ENCODE measurements at regions not wholly inside any gene's neighbourhood (a gene's known extent, or its start where the extent isn't known, plus 50 kb on each side); places are given as distances from the start of the nearest gene placed in this dataset.
A peak's percentile ranks its signal among the peaks of the same experiment; 100 is the strongest.

GRCh38 chrX:151818828-151819227 is 84.3 kb downstream of the CNGA2 start:
- no peak overlapping the region for H3K4me3 ChIP-seq (ENCODE audit: low read depth, low read length)
- no peak for TF ChIP-seq CTCF (IDR thresholded peaks at IDR 0.05; ENCODE audit: control insufficient read depth, extremely low read depth, insufficient read depth)
- DNase-seq (ENCODE audit: low read depth): no peak

- TF ChIP-seq CTCF (IDR thresholded peaks at IDR 0.05; ENCODE audit: control insufficient read depth, extremely low read depth, insufficient read depth): no peak
- H3K4me3 ChIP-seq (ENCODE audit: low read depth, low read length): no peak overlapping the region
- no peak for DNase-seq (ENCODE audit: low read depth)
Measured at GRCh38 chrX:151821226-151821625, 86.7 kb downstream of the CNGA2 start.

GRCh38 chrX:151825007-151825406 is 87.7 kb upstream of the MAGEA4 start:
- TF ChIP-seq CTCF (IDR thresholded peaks at IDR 0.05; ENCODE audit: control insufficient read depth, extremely low read depth, insufficient read depth): no peak
- H3K4me3 ChIP-seq (ENCODE audit: low read depth, low read length): no peak overlapping the region
- DNase-seq (ENCODE audit: low read depth): no peak

- no peak overlapping the region for H3K4me3 ChIP-seq (ENCODE audit: low read depth, low read length)
- peak; percentile 26 for TF ChIP-seq CTCF (IDR thresholded peaks at IDR 0.05; ENCODE audit: control insufficient read depth, extremely low read depth, insufficient read depth)
- peak; percentile 1 for DNase-seq (ENCODE audit: low read depth)
Measured at GRCh38 chrX:151825925-151826485, 86.7 kb upstream of the MAGEA4 start.

- no peak for TF ChIP-seq CTCF (IDR thresholded peaks at IDR 0.05; ENCODE audit: control insufficient read depth, extremely low read depth, insufficient read depth)
Measured at GRCh38 chrX:151828439-151829080, 84.1 kb upstream of the MAGEA4 start.

GRCh38 chrX:151830911-151831310 is 81.8 kb upstream of the MAGEA4 start:
- no peak overlapping the region for H3K4me3 ChIP-seq (ENCODE audit: low read depth, low read length)
- DNase-seq (ENCODE audit: low read depth): no peak
- no peak for TF ChIP-seq CTCF (IDR thresholded peaks at IDR 0.05; ENCODE audit: control insufficient read depth, extremely low read depth, insufficient read depth)

More at GRCh38 chrX:151828439-151829080, 84.1 kb upstream of the MAGEA4 start:
- no peak for DNase-seq (ENCODE audit: low read depth)
- no peak overlapping the region for H3K4me3 ChIP-seq (ENCODE audit: low read depth, low read length)

- TF ChIP-seq CTCF (IDR thresholded peaks at IDR 0.05; ENCODE audit: control insufficient read depth, extremely low read depth, insufficient read depth): peak; percentile 30
- no peak overlapping the region for H3K4me3 ChIP-seq (ENCODE audit: low read depth, low read length)
- DNase-seq (ENCODE audit: low read depth): no peak
Measured at GRCh38 chrX:151852294-151852693, 60.4 kb upstream of the MAGEA4 start.

Data from LNCaP clone FGC (cell line).